A549 (cell line): ENCODE measurements at regions not wholly inside any gene's neighbourhood (a gene's known extent, or its start where the extent isn't known, plus 50 kb on each side); places are given as distances from the start of the nearest gene placed in this dataset.
"Not testable (repeated sequence)": the region's sequence is repeated elsewhere in the genome, so short reads cannot be mapped to it uniquely, and the experiment has no call there.

Source experiments
- BHLHE40 ChIP-seq: IDR thresholded peaks from 2 replicates; pipeline ENCODE4 v1.6.1; 2012; ENCODE audit warnings: low read depth, low read length, inconsistent platforms
- MAFK ChIP-seq: fragments of 450-650 bp; IDR thresholded peaks from 2 replicates; pipeline ENCODE4 v1.6.1; 2014; ENCODE audit not compliant: partially characterized antibody
- MYC ChIP-seq: IDR thresholded peaks from 2 replicates; pipeline ENCODE4 v1.6.1; 2012; ENCODE audit warnings: mild to moderate bottlenecking, inconsistent platforms, low read length, improper control_type of control experiment, borderline replicate concordance
- POLR2A ChIP-seq: IDR thresholded peaks from 2 replicates; pipeline ENCODE4 v1.6.1; 2012; ENCODE audit warnings: mild to moderate bottlenecking, low read length
- TF ChIP-seq, protein P1 (sequence below): fragments of >200 bp; sonication (Bioruptor Twin); formaldehyde crosslinking; IDR thresholded peaks from 3 replicates; pipeline ENCODE4 v1.5.1; 2016

DNA sequence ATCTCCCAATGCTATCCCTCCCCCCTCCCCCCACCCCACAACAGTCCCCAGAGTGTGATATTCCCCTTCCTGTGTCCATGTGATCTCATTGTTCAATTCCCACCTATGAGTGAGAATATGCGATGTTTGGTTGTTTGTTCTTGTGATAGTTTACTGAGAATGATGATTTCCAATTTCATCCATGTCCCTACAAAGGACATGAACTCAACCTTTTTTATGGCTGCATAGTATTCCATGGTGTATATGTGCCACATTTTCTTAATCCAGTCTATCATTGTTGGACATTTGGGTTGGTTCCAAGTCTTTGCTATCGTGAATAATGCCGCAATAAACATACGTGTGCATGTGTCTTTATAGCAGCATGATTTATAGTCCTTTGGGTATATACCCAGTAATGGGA is 106.1 kb downstream of the FOXD4L6 start:
- not testable (repeated sequence) for TF ChIP-seq POLR2A, MAFK, MYC, BHLHE40
- TF ChIP-seq, protein P1, sequence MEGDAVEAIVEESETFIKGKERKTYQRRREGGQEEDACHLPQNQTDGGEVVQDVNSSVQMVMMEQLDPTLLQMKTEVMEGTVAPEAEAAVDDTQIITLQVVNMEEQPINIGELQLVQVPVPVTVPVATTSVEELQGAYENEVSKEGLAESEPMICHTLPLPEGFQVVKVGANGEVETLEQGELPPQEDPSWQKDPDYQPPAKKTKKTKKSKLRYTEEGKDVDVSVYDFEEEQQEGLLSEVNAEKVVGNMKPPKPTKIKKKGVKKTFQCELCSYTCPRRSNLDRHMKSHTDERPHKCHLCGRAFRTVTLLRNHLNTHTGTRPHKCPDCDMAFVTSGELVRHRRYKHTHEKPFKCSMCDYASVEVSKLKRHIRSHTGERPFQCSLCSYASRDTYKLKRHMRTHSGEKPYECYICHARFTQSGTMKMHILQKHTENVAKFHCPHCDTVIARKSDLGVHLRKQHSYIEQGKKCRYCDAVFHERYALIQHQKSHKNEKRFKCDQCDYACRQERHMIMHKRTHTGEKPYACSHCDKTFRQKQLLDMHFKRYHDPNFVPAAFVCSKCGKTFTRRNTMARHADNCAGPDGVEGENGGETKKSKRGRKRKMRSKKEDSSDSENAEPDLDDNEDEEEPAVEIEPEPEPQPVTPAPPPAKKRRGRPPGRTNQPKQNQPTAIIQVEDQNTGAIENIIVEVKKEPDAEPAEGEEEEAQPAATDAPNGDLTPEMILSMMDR = not testable (repeated sequence)
